HepG2 (cell line): ENCODE measurements at regions not wholly inside any gene's neighbourhood (a gene's known extent, or its start where the extent isn't known, plus 50 kb on each side); places are given as distances from the start of the nearest gene placed in this dataset.

Source experiments
- ATF2 ChIP-seq: sonication (generic); formaldehyde crosslinking; IDR thresholded peaks from 2 replicates; pipeline ENCODE4 v1.4.0; 2020; ENCODE audit warnings: missing genetic modification reagents
- CTCF ChIP-seq: sonication (generic); formaldehyde crosslinking; IDR thresholded peaks from 2 replicates; pipeline ENCODE4 v1.5.0; 2020; ENCODE audit warnings: mild to moderate bottlenecking, missing genetic modification reagents, moderate library complexity
- EHMT2 ChIP-seq: fragments of 200-600 bp; sonication (generic); IDR thresholded peaks from 2 replicates; pipeline ENCODE4 v1.7.0; 2017; ENCODE audit warnings: antibody characterized with exemption, low read depth, low read length, borderline replicate concordance
- GABPA ChIP-seq, 2 experiments: IDR thresholded peaks; 2 replicates each; pipeline ENCODE4 v1.6.1; 2011 to 2016; ENCODE audit warnings: low read depth in 2 of 2, low read length in 1 of 2, missing biosample characterization in 1 of 2, missing genetic modification characterization in 1 of 2
- IKZF4 ChIP-seq: sonication (generic); formaldehyde crosslinking; IDR thresholded peaks from 2 replicates; pipeline ENCODE4 v1.5.1; 2020; ENCODE audit warnings: borderline replicate concordance, mild to moderate bottlenecking, low read depth, missing genetic modification reagents; ENCODE audit errors: not compliant biosample characterization
- MATR3 ChIP-seq: sonication (generic); formaldehyde crosslinking; IDR thresholded peaks from 2 replicates; pipeline ENCODE4 v1.4.0; 2020; ENCODE audit warnings: missing genetic modification reagents
- POLR2A ChIP-seq, 2 experiments: IDR thresholded peaks; 2 replicates each; pipeline ENCODE4 v1.6.1; 2011; ENCODE audit warnings: low read depth in 2 of 2, low read length in 2 of 2, mild to moderate bottlenecking in 1 of 2, moderate library complexity in 1 of 2; ENCODE audit not compliant: insufficient read depth in 1 of 2
- SP1 ChIP-seq, 2 experiments: fragments of 450-650 bp in 1 of 2; sonication (generic) in 1 of 2; formaldehyde crosslinking in 1 of 2; IDR thresholded peaks; 2 replicates each; pipeline versions ENCODE4 v1.4.0 to v1.6.1; 2016 to 2020; ENCODE audit warnings: missing genetic modification reagents in 1 of 2
- TP53 ChIP-seq: sonication (generic); formaldehyde crosslinking; conservative IDR thresholded peaks from 2 replicates; pipeline ENCODE4 v1.4.0; 2020; ENCODE audit warnings: missing genetic modification reagents
- TRAFD1 ChIP-seq: sonication (generic); formaldehyde crosslinking; IDR thresholded peaks from 2 replicates; pipeline ENCODE4 v1.5.1; 2020; ENCODE audit warnings: missing genetic modification reagents, mild to moderate bottlenecking, borderline replicate concordance
- YY1 ChIP-seq: IDR thresholded peaks from 2 replicates; pipeline ENCODE4 v1.6.1; 2011; ENCODE audit warnings: low read length, low read depth, moderate library complexity, mild to moderate bottlenecking; ENCODE audit not compliant: insufficient read depth, insufficient replicate concordance
- ZNF30 ChIP-seq: sonication (generic); formaldehyde crosslinking; IDR thresholded peaks from 2 replicates; pipeline ENCODE4 v1.5.0; 2020; ENCODE audit warnings: mild to moderate bottlenecking, missing genetic modification reagents
- ZNF720 ChIP-seq: sonication (generic); formaldehyde crosslinking; IDR thresholded peaks from 2 replicates; pipeline ENCODE4 v1.4.0; 2020; ENCODE audit warnings: missing genetic modification reagents

GRCh38 chr7:119223930-119224329 is 999.4 kb downstream of the ANKRD7 start:
- TF ChIP-seq EHMT2 (no peak), GABPA (IDR thresholded peaks at IDR 0.05; ENCODE audit: low read depth, low read length) (no peak), GABPA (CRISPR knock-in tag; IDR thresholded peaks at IDR 0.05; ENCODE audit: low read depth) (no peak), CTCF (CRISPR knock-in tag) (no peak), POLR2A (IDR thresholded peaks at IDR 0.05; ENCODE audit: insufficient read depth in 1 of 2, low read depth in 2 of 2, low read length in 2 of 2) (no peak), ATF2 (CRISPR knock-in tag) (no peak), ZNF720 (CRISPR knock-in tag) (no peak), ZNF30 (no peak), YY1 (no peak), MATR3 (CRISPR knock-in tag) (no peak), SP1 (IDR thresholded peaks at IDR 0.05) (no peak), SP1 (CRISPR knock-in tag; IDR thresholded peaks at IDR 0.05) (no peak), IKZF4 (CRISPR knock-in tag) (no peak), TP53 (no peak), TRAFD1 (CRISPR knock-in tag) (no peak)
